Endothelial cell of umbilical vein (primary cell): ENCODE measurements at regions not wholly inside any gene's neighbourhood (a gene's known extent, or its start where the extent isn't known, plus 50 kb on each side); places are given as distances from the start of the nearest gene placed in this dataset.

Source experiments
- BruUV-seq: library from RNA; stranded (reverse); fragments of 400-500 nt; replicated peaks from 2 replicates; lab custom pipeline; 2021; lab: Mats Ljungman, UMichigan
- CTCF ChIA-PET: fragments of 300-600, 350-600 bp; sonication (Branson Sonifier 250); formaldehyde crosslinking; loops from one replicate; lab custom pipeline; 2021; ENCODE audit warnings: antibody characterized with exemption, inconsistent platforms; lab: Charles Lee
- POLR2A ChIA-PET: fragments of 300-600, 350-600 bp; sonication (Branson Sonifier 250); formaldehyde crosslinking; loops from one replicate; lab custom pipeline; 2021; ENCODE audit warnings: antibody characterized with exemption, inconsistent platforms; lab: Charles Lee
- DNase-seq: peaks from one replicate; pipeline ENCODE4 v3.0.0-alpha.2; 2011; ENCODE audit warnings: low read depth, low spot score
- FAIRE-seq: peaks from 2 replicates; lab custom pipeline; 2011; peaks lifted over from hg19 to GRCh38; lab: Jason Lieb, UNC
- H2AFZ ChIP-seq: 2 replicates; pipeline ENCODE4 v1.6.0; 2012; ENCODE audit warnings: low read depth, low read length, control low read depth, inconsistent platforms
- H3K27ac ChIP-seq: 2 replicates; pipeline ENCODE4 v1.5.1; 2011; ENCODE audit warnings: low read depth, mild to moderate bottlenecking, control low read depth, low read length, moderate library complexity; ENCODE audit not compliant: insufficient read depth
- H3K27me3 ChIP-seq, 2 experiments: 2 replicates each; pipeline versions ENCODE4 v1.6.0 to v1.6.1; 2011; ENCODE audit warnings: low read length in 2 of 2, mixed read lengths in 1 of 2; ENCODE audit not compliant: control insufficient read depth in 2 of 2, insufficient read depth in 2 of 2
- H3K36me3 ChIP-seq, 2 experiments: 2 replicates in 1 of 2; 3 replicates in 1 of 2; pipeline ENCODE4 v1.5.1; 2011; ENCODE audit warnings: low read length in 2 of 2, mild to moderate bottlenecking in 1 of 2, moderate library complexity in 1 of 2; ENCODE audit not compliant: control insufficient read depth in 2 of 2, insufficient read depth in 2 of 2; ENCODE audit errors: extremely low read depth in 1 of 2
- H3K4me1 ChIP-seq: 3 replicates; pipeline ENCODE4 v1.5.1; 2011; ENCODE audit warnings: mild to moderate bottlenecking, low read length; ENCODE audit not compliant: control insufficient read depth, insufficient read depth; ENCODE audit errors: extremely low read depth
- H3K4me2 ChIP-seq: 2 replicates; pipeline ENCODE4 v1.6.1; 2011; ENCODE audit warnings: low read length, control low read depth, mixed read lengths; ENCODE audit not compliant: insufficient read depth
- H3K4me3 ChIP-seq, 3 experiments: fragments of 200-600 bp in 1 of 3; sonication (generic), shearing (Covaris generic) in 1 of 3; replicated peaks in 1 of 3; 2 replicates each; pipeline ENCODE4 v1.5.1; 2011 to 2016; ENCODE audit warnings: control low read depth in 3 of 3, low read length in 3 of 3, mild to moderate bottlenecking in 2 of 3, inconsistent platforms in 1 of 3, low read depth in 1 of 3, moderate library complexity in 1 of 3; ENCODE audit not compliant: insufficient read depth in 1 of 3
- H3K79me2 ChIP-seq: 2 replicates; pipeline ENCODE4 v1.6.0; 2012; ENCODE audit warnings: low read length, inconsistent platforms; ENCODE audit not compliant: control insufficient read depth, insufficient read depth
- H3K9ac ChIP-seq: replicated peaks from 2 replicates; pipeline ENCODE3; 2011; ENCODE audit warnings: low read length, control low read depth; ENCODE audit not compliant: insufficient read depth; ENCODE audit errors: extremely low read depth
- H3K9me1 ChIP-seq: replicated peaks from 3 replicates; pipeline ENCODE4 v1.6.0; 2011; ENCODE audit warnings: mild to moderate bottlenecking, low read length; ENCODE audit not compliant: control insufficient read depth, insufficient read depth; ENCODE audit errors: extremely low read depth
- H3K9me3 ChIP-seq: replicated peaks from 2 replicates; pipeline ENCODE4 v1.5.1; 2012; ENCODE audit warnings: low read length, inconsistent platforms; ENCODE audit not compliant: control insufficient read depth, insufficient read depth
- H4K20me1 ChIP-seq: replicated peaks from 2 replicates; pipeline ENCODE3; 2011; ENCODE audit warnings: mild to moderate bottlenecking, low read length; ENCODE audit not compliant: control insufficient read depth, insufficient read depth; ENCODE audit errors: extremely low read depth
- CTCF ChIP-seq, 2 donors: IDR thresholded peaks; 1 replicate in 1 of 2; 2 replicates in 1 of 2; pipeline ENCODE4 v1.5.1; 2011; ENCODE audit warnings: low read length in 2 of 2, mild to moderate bottlenecking in 2 of 2, moderate library complexity in 2 of 2, control low read depth in 1 of 2, inconsistent platforms in 1 of 2, low read depth in 1 of 2; ENCODE audit not compliant: insufficient read depth in 1 of 2; ENCODE audit errors: extremely low read depth in 1 of 2
- EZH2 ChIP-seq: IDR thresholded peaks from 2 replicates; pipeline ENCODE4 v1.6.1; 2012; ENCODE audit warnings: borderline replicate concordance, low read depth, mild to moderate bottlenecking, moderate library complexity, low read length, inconsistent platforms; ENCODE audit not compliant: severe bottlenecking
- FOS ChIP-seq: IDR thresholded peaks from 2 replicates; pipeline ENCODE4 v1.6.1; 2011; ENCODE audit warnings: mild to moderate bottlenecking, low read length, moderate library complexity, borderline replicate concordance; ENCODE audit not compliant: insufficient read depth
- JUN ChIP-seq: IDR thresholded peaks from 2 replicates; pipeline ENCODE4 v1.6.1; 2011; ENCODE audit warnings: borderline replicate concordance, low read depth; ENCODE audit not compliant: insufficient read length, insufficient read depth
- MYC ChIP-seq: IDR thresholded peaks from one replicate; pipeline ENCODE4 v1.6.1; 2011; ENCODE audit warnings: mild to moderate bottlenecking, low read depth, low read length
- POLR2A ChIP-seq: IDR thresholded peaks from 2 replicates; pipeline ENCODE4 v1.6.1; 2012; ENCODE audit warnings: low read depth, mild to moderate bottlenecking, control low read depth, low read length
- dilution Hi-C: fragments of 300-500 bp; cut with MboI; formaldehyde crosslinking; loops from one replicate; pipeline ENCODE4 v1.15.0; 2019; ENCODE audit warnings: low sequenced_read_pairs; ENCODE audit not compliant: extremely low pct_ligation_motif_present
- intact Hi-C: fragments of 100-400 bp; cut with micrococcal nuclease; formaldehyde crosslinking; loops from one replicate; pipeline ENCODE4 v1.10.0; 2022

- TF ChIP-seq FOS (no peak), EZH2 (no peak), MYC (no peak)
- intact Hi-C loops = loop anchor here (1.0 to 5.0 kb wide), 7 partner anchors 17 to 383 kb away; partner anchors contain the start of genes ALAD, C9orf43, CDC26 and POLE3
- Histone ChIP-seq H4K20me1 (no peaks in the 10 kb centered on the region), H3K4me3 (no peak overlapping the region), H3K27me3 (peaks cover 0 to 8% of the 10 kb centered on the region in 2 experiments), H3K79me2 (no peaks in the 10 kb centered on the region), H3K36me3 (no peaks in the 10 kb centered on the region), H3K4me1 (peaks cover 45% of the 10 kb centered on the region), H3K9me1 (no peaks in the 10 kb centered on the region), H2AFZ (peak overlapping the region; percentile 35), H3K4me2 (no peak overlapping the region), H3K27ac (no peak overlapping the region), H3K9ac (no peak overlapping the region), H3K9me3 (no peaks in the 10 kb centered on the region)
- ChIA-PET POLR2A (interaction anchor here (0.8 to 5.9 kb wide), 6 partner anchors 17 to 208 kb away, joined by 3 to 71 read pairs (median 5); no protein-coding TSS in a partner anchor), CTCF (interaction anchor here (1.0 to 9.6 kb wide), 38 partner anchors 8 to 546 kb away, joined by 3 to 1173 read pairs (median 7); partner anchors contain the start of genes ALAD, C9orf43, CDC26 and POLE3)
- no peak for DNase-seq
- peak; percentile 67 for FAIRE-seq
- dilution Hi-C loops = loop anchor here (10.0 kb wide), 1 partner anchor 64 kb away; no protein-coding TSS in a partner anchor
- no TSS peak for BruUV-seq
Observed at GRCh38 chr9:113658545-113658895, 195.0 kb downstream of the RGS3 start.

- Histone ChIP-seq H4K20me1 (no peaks in the 10 kb centered on the region), H3K79me2 (no peaks in the 10 kb centered on the region), H3K4me1 (peaks cover 40% of the 10 kb centered on the region), H3K9me3 (no peaks in the 10 kb centered on the region), H3K9me1 (no peaks in the 10 kb centered on the region), H3K27me3 (peaks cover 0 to 8% of the 10 kb centered on the region in 2 experiments), H2AFZ (no peak overlapping the region), H3K36me3 (no peaks in the 10 kb centered on the region), H3K27ac (no peak overlapping the region), H3K9ac (no peak overlapping the region), H3K4me3 (no peak overlapping the region), H3K4me2 (no peak overlapping the region)
- FAIRE-seq = no peak
- no peak for TF ChIP-seq CTCF (IDR thresholded peaks at IDR 0.05; ENCODE audit: extremely low read depth in 1 of 2, insufficient read depth in 1 of 2, low read depth in 1 of 2, low read length in 2 of 2)
- no peak for TF ChIP-seq POLR2A
- TF ChIP-seq JUN = no peak
- dilution Hi-C loops = loop anchor here (10.0 kb wide), 1 partner anchor 64 kb away; no protein-coding TSS in a partner anchor
- DNase-seq = no peak
- BruUV-seq = no TSS peak
- ChIA-PET CTCF (interaction anchor here (1.1 to 9.6 kb wide), 16 partner anchors 16 to 547 kb away, joined by 3 to 1173 read pairs (median 14); partner anchors contain the start of genes ALAD, CDC26 and PRPF4), POLR2A (interaction anchor here (1.4 to 5.9 kb wide), 2 partner anchors 16 to 64 kb away, joined by 5 to 71 read pairs; no protein-coding TSS in a partner anchor)
- intact Hi-C loops = loop anchor here (5.0 kb wide), 1 partner anchor 117 kb away; no protein-coding TSS in a partner anchor
Observed at GRCh38 chr9:113659039-113659438, 195.5 kb downstream of the RGS3 start.
